ENCODE measurements at regions not wholly inside any gene's neighbourhood (a gene's known extent, or its start where the extent isn't known, plus 50 kb on each side); places are given as distances from the start of the nearest gene placed in this dataset.

GRCh38 chr9:105143136-105143430 is 101.4 kb upstream of the SLC44A1 start:
- TF ChIP-seq CTCF (IDR thresholded peaks at IDR 0.05) = no peak
- H3K27me3 ChIP-seq (ENCODE audit: control insufficient read depth in 1 of 2, insufficient read depth in 2 of 2, low read length in 2 of 2) = no peaks in the 10 kb centered on the region
- Mint-ChIP-seq H3K27ac (no peak overlapping the region), H3K4me3 (no peak overlapping the region), H3K4me1 (ENCODE audit: low read depth) (peaks cover 43% of the 10 kb centered on the region), H3K27me3 (no peaks in the 10 kb centered on the region), H3K9me3 (no peaks in the 10 kb centered on the region), H3K36me3 (ENCODE audit: low read depth) (no peaks in the 10 kb centered on the region)
- no peaks in the 10 kb centered on the region for H3K36me3 ChIP-seq (ENCODE audit: insufficient read depth, low read length)
- no peak for ATAC-seq (ENCODE audit: poor library complexity)
- ChIA-PET POLR2A (no interaction called here), CTCF (no interaction called here)
- no peak for DNase-seq
- no peak overlapping the region for H3K27ac ChIP-seq (ENCODE audit: low read depth in 1 of 2, low read length in 2 of 2)
- no peak overlapping the region for H3K4me3 ChIP-seq (ENCODE audit: low read length)
- peaks cover 9% of the 10 kb centered on the region for H3K4me1 ChIP-seq (ENCODE audit: insufficient read depth, low read length)
- H3K9me3 ChIP-seq (ENCODE audit: control insufficient read depth in 1 of 2, insufficient read depth in 1 of 2, low read length in 2 of 2) = no peaks in the 10 kb centered on the region
- intact Hi-C loops (cut with DNase I, micrococcal nuclease) = no loop called here

GRCh38 chr9:105144076-105144475 is 100.4 kb upstream of the SLC44A1 start:
- no peaks in the 10 kb centered on the region for H3K9me3 Mint-ChIP-seq
- Histone ChIP-seq H3K27me3 (ENCODE audit: control insufficient read depth in 1 of 2, insufficient read depth in 2 of 2, low read length in 2 of 2) (no peaks in the 10 kb centered on the region), H3K9me3 (ENCODE audit: control insufficient read depth in 1 of 2, insufficient read depth in 1 of 2, low read length in 2 of 2) (no peaks in the 10 kb centered on the region), H3K36me3 (ENCODE audit: insufficient read depth, low read length) (no peaks in the 10 kb centered on the region), H3K4me1 (ENCODE audit: insufficient read depth, low read length) (peaks cover 4% of the 10 kb centered on the region), H3K27ac (ENCODE audit: low read depth in 1 of 2, low read length in 2 of 2) (no peak overlapping the region), H3K4me3 (ENCODE audit: low read length) (no peak overlapping the region)
- ATAC-seq (ENCODE audit: poor library complexity) = no peak
- no peaks in the 10 kb centered on the region for H3K27me3 Mint-ChIP-seq
- H3K4me1 Mint-ChIP-seq (ENCODE audit: low read depth) = peaks cover 37% of the 10 kb centered on the region
- intact Hi-C loops (cut with DNase I, micrococcal nuclease) = no loop called here
- peak in 2 of 14 experiments; percentile 32 to 43 for DNase-seq
- H3K4me3 Mint-ChIP-seq = no peak overlapping the region
- CTCF ChIA-PET = no interaction called here
- POLR2A ChIA-PET = no interaction called here
- no peaks in the 10 kb centered on the region for H3K36me3 Mint-ChIP-seq (ENCODE audit: low read depth)
- no peak for TF ChIP-seq CTCF (IDR thresholded peaks at IDR 0.05)
- H3K27ac Mint-ChIP-seq = no peak overlapping the region

- Histone ChIP-seq H3K36me3 (ENCODE audit: insufficient read depth, low read length) (no peaks in the 10 kb centered on the region), H3K4me1 (ENCODE audit: insufficient read depth, low read length) (peaks cover 4% of the 10 kb centered on the region), H3K4me3 (ENCODE audit: low read length) (no peak overlapping the region), H3K27ac (ENCODE audit: low read depth in 1 of 2, low read length in 2 of 2) (no peak overlapping the region), H3K27me3 (ENCODE audit: control insufficient read depth in 1 of 2, insufficient read depth in 2 of 2, low read length in 2 of 2) (no peaks in the 10 kb centered on the region), H3K9me3 (ENCODE audit: control insufficient read depth in 1 of 2, insufficient read depth in 1 of 2, low read length in 2 of 2) (no peaks in the 10 kb centered on the region)
- POLR2A ChIA-PET = no interaction called here
- CTCF ChIA-PET = no interaction called here
- Mint-ChIP-seq H3K4me1 (ENCODE audit: low read depth) (peaks cover 31% of the 10 kb centered on the region), H3K27ac (no peak overlapping the region), H3K4me3 (no peak overlapping the region), H3K36me3 (ENCODE audit: low read depth) (no peaks in the 10 kb centered on the region), H3K27me3 (no peaks in the 10 kb centered on the region), H3K9me3 (no peaks in the 10 kb centered on the region)
- no peak for ATAC-seq (ENCODE audit: poor library complexity)
- no peak for DNase-seq
- no peak for TF ChIP-seq CTCF (IDR thresholded peaks at IDR 0.05)
- intact Hi-C loops (cut with DNase I, micrococcal nuclease) = no loop called here
These were observed 99.6 kb upstream of the SLC44A1 start for GRCh38 chr9:105144841-105145240.
